PFSK-1 (cell line): ENCODE measurements at regions not wholly inside any gene's neighbourhood (a gene's known extent, or its start where the extent isn't known, plus 50 kb on each side); places are given as distances from the start of the nearest gene placed in this dataset.

Source experiments
- FOXP2 ChIP-seq: optimal IDR thresholded peaks from 2 replicates; pipeline ENCODE3; 2011; ENCODE audit warnings: borderline replicate concordance, control low read depth, inconsistent platforms; ENCODE audit not compliant: insufficient read depth; ENCODE audit errors: extremely low read length, extremely low read depth
- POLR2AphosphoS5 ChIP-seq: IDR thresholded peaks from 2 replicates; pipeline ENCODE4 v1.6.1; 2012; ENCODE audit warnings: low read depth, mild to moderate bottlenecking, control low read depth, low read length, moderate library complexity
- SIN3A ChIP-seq: IDR thresholded peaks from 2 replicates; pipeline ENCODE4 v1.6.1; 2012; ENCODE audit warnings: mild to moderate bottlenecking, low read length, moderate library complexity, borderline replicate concordance; ENCODE audit not compliant: insufficient read depth
- TAF1 ChIP-seq: IDR thresholded peaks from 2 replicates; pipeline ENCODE4 v1.6.1; 2012; ENCODE audit warnings: low read length, control low read depth, borderline replicate concordance; ENCODE audit not compliant: insufficient read depth
- TF ChIP-seq, protein P1 (sequence below), 2 experiments: IDR thresholded peaks; 2 replicates each; pipeline versions ENCODE4 v1.6.1 to v1.8.0; 2011 to 2012; ENCODE audit warnings: low read depth in 2 of 2, low read length in 2 of 2, control low read depth in 1 of 2, inconsistent platforms in 1 of 2, mild to moderate bottlenecking in 1 of 2, moderate library complexity in 1 of 2; ENCODE audit not compliant: insufficient read depth in 1 of 2

DNA sequence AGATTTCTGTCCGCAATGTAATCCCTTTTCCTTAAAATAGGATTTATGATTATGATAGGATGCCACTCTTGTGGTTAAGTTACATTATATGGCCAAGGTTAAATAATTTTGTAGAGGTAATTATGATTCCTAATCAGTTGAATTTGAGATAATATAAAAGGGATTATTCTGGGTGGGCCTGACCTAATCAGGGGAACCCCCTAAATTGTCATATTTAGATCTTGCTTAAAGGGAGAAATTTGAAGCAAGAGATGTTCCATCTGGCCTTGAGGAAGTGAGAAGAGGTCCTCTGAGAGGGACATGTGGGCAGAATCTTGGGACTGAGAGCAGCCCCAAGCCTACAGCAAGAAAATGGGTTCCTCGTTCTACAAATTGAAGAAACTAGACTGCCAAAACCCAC lies 1550.1 kb upstream of the TENM4 start:
- TF ChIP-seq POLR2AphosphoS5: no peak
- TF ChIP-seq, protein P1, sequence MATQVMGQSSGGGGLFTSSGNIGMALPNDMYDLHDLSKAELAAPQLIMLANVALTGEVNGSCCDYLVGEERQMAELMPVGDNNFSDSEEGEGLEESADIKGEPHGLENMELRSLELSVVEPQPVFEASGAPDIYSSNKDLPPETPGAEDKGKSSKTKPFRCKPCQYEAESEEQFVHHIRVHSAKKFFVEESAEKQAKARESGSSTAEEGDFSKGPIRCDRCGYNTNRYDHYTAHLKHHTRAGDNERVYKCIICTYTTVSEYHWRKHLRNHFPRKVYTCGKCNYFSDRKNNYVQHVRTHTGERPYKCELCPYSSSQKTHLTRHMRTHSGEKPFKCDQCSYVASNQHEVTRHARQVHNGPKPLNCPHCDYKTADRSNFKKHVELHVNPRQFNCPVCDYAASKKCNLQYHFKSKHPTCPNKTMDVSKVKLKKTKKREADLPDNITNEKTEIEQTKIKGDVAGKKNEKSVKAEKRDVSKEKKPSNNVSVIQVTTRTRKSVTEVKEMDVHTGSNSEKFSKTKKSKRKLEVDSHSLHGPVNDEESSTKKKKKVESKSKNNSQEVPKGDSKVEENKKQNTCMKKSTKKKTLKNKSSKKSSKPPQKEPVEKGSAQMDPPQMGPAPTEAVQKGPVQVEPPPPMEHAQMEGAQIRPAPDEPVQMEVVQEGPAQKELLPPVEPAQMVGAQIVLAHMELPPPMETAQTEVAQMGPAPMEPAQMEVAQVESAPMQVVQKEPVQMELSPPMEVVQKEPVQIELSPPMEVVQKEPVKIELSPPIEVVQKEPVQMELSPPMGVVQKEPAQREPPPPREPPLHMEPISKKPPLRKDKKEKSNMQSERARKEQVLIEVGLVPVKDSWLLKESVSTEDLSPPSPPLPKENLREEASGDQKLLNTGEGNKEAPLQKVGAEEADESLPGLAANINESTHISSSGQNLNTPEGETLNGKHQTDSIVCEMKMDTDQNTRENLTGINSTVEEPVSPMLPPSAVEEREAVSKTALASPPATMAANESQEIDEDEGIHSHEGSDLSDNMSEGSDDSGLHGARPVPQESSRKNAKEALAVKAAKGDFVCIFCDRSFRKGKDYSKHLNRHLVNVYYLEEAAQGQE (IDR thresholded peaks at IDR 0.05; ENCODE audit: insufficient read depth in 1 of 2, low read depth in 2 of 2, low read length in 2 of 2): no peak
- TF ChIP-seq FOXP2: no peak
- TF ChIP-seq TAF1: no peak
- no peak for TF ChIP-seq SIN3A

DNA sequence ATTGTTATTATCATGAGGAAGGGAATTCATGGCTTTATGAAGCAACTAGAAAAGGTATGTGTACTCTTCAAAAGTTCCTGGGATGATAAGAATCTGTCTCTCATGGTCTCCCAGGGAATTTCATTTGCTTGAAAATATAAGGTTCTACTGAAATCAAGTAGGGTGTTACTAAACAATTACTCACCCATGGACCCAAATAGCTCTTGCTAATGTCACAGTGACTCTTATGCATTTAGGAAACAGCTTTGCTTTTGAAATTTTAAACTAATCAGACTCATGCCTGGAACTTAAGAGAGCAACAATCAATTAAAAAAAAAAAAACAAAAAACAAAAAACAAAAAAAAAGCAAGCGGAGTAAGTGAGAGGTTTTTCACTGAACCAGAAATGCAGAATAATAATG lies 1546.3 kb upstream of the TENM4 start:
- TF ChIP-seq, protein P1 (IDR thresholded peaks at IDR 0.05; ENCODE audit: insufficient read depth in 1 of 2, low read depth in 2 of 2, low read length in 2 of 2): no peak
- TF ChIP-seq POLR2AphosphoS5 (no peak), TAF1 (no peak), SIN3A (no peak), FOXP2 (no peak)

DNA sequence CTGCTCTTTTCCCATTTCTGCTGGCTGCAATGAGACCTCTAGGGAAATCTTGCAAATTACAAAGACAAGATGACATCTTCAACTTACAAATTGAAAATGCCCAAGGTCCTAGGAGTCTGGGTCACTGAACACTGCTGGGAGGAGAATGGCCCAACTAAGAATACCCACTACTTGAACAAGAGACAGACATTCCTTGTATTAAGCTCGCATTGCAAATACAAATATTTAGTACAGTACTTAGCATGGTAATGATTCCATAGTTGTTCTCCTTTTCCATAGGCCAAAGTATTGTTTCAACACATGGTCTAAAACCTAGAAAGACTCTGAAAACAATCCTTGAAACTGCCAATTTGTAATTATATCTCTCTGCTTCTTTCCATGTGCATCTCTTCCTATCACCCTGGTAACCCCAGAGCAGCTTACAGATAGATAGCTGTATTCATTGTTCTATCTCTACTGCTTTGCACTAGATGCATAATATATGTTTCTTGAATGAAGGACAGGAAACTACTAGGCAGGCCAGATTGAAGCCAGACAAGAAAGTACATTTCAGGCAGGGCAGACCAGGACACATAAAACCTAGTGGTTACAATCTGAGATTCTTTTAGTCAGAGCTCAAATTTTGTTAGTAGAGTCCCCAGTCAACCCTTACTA lies 1545.7 kb upstream of the TENM4 start:
- TF ChIP-seq TAF1: no peak
- TF ChIP-seq FOXP2: no peak
- no peak for TF ChIP-seq SIN3A
- no peak for TF ChIP-seq POLR2AphosphoS5
- TF ChIP-seq, protein P1 (IDR thresholded peaks at IDR 0.05; ENCODE audit: insufficient read depth in 1 of 2, low read depth in 2 of 2, low read length in 2 of 2): no peak

DNA sequence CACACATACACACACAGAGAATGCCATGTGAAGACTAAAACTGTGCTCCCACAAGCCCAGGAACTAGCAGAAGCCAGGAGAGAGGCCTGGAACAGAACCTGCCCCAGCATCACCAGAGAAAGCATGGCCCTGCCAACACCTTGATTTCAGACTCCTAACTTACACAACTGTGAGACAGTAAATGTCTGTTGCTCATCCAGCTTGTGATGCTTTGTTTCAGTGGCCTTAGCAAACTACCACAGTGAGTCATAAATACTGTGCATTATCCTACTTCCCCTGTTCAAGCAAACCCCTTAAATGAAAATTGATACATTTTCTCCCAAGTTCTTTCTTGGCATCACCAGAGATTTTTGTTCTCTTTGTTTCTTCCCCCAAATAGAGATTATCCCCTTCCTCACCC lies 1539.4 kb upstream of the TENM4 start:
- TF ChIP-seq POLR2AphosphoS5: no peak

DNA sequence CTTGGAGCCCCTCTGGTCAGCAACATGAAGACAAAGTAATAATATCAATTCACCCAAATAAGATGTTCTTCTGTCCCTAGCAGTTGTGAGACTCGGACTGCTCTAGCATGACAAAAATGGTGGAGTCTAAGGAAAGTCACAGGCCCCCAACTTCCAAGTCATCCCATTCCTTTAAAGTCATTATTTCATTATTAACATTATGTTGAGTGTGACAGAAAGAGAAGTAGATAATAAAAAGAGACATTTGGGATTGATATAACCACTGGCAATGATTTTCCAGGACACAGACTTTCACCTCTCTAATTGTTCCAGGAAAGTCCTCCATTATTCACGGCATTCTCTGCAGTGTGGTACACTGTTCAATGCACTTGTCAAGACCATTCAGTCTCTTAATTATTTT lies 1533.0 kb upstream of the TENM4 start:
- TF ChIP-seq FOXP2: no peak
- TF ChIP-seq TAF1: no peak
- TF ChIP-seq SIN3A: no peak

DNA sequence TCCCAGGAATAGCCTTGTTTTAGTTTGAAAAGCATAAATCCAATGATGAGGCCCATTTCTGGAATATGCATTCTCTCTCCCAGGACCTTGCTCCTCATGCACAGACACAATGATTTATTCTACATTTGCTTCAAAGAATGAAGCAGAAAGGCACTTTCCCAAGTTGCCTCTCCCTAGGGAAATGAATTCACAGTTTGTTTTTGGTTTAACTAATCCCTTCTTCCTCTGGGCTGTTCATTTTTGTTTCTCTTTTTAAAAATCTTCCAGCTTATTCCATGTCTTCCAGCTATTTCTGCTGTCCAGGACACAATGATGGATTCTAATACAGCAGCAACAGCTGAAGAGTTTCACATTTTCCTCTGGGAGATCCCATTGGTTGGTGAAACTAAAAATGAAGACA lies 1529.2 kb upstream of the TENM4 start:
- TF ChIP-seq, protein P1 (IDR thresholded peaks at IDR 0.05; ENCODE audit: insufficient read depth in 1 of 2, low read depth in 2 of 2, low read length in 2 of 2): no peak
- TF ChIP-seq POLR2AphosphoS5: no peak
- TF ChIP-seq TAF1: no peak
- no peak for TF ChIP-seq FOXP2
- no peak for TF ChIP-seq SIN3A
